8988T (cell line): ENCODE measurements at regions not wholly inside any gene's neighbourhood (a gene's known extent, or its start where the extent isn't known, plus 50 kb on each side); places are given as distances from the start of the nearest gene placed in this dataset.

Experiments
- DNase-seq: peaks from one replicate; pipeline ENCODE4 v3.0.0; 2011

GRCh38 chr9:23464275-23464674 lies 361.8 kb downstream of the ELAVL2 start:
- no peak for DNase-seq

GRCh38 chr9:23467276-23467675 lies 358.8 kb downstream of the ELAVL2 start:
- DNase-seq = no peak

- DNase-seq = no peak
Observed at GRCh38 chr9:23477908-23478307, 348.1 kb downstream of the ELAVL2 start.

GRCh38 chr9:23483566-23483965 lies 342.5 kb downstream of the ELAVL2 start:
- DNase-seq = no peak

GRCh38 chr9:23492126-23493002 lies 333.7 kb downstream of the ELAVL2 start:
- DNase-seq = peak; percentile 7

- DNase-seq = no peak
Observed at GRCh38 chr9:23493219-23493618, 332.8 kb downstream of the ELAVL2 start.

- no peak for DNase-seq
Observed at GRCh38 chr9:23496489-23497136, 329.4 kb downstream of the ELAVL2 start.

GRCh38 chr9:23497137-23497504 lies 328.9 kb downstream of the ELAVL2 start:
- DNase-seq = no peak

- DNase-seq = no peak
Observed at GRCh38 chr9:23502004-23502403, 324.0 kb downstream of the ELAVL2 start.

GRCh38 chr9:23522952-23523351 lies 303.1 kb downstream of the ELAVL2 start:
- no peak for DNase-seq

GRCh38 chr9:23524607-23525155 lies 301.4 kb downstream of the ELAVL2 start:
- no peak for DNase-seq

- no peak for DNase-seq
Observed at GRCh38 chr9:23526806-23527205, 299.2 kb downstream of the ELAVL2 start.

- no peak for DNase-seq
Observed at GRCh38 chr9:23532282-23532681, 293.8 kb downstream of the ELAVL2 start.

GRCh38 chr9:23537192-23538066 lies 288.6 kb downstream of the ELAVL2 start:
- DNase-seq = no peak

- DNase-seq = no peak
Observed at GRCh38 chr9:23538067-23538402, 288.0 kb downstream of the ELAVL2 start.

GRCh38 chr9:23538461-23539003 lies 287.5 kb downstream of the ELAVL2 start:
- DNase-seq = no peak

- DNase-seq = no peak
Observed at GRCh38 chr9:23539311-23539710, 286.7 kb downstream of the ELAVL2 start.

GRCh38 chr9:23541976-23542375 lies 284.1 kb downstream of the ELAVL2 start:
- DNase-seq = no peak

- no peak for DNase-seq
Observed at GRCh38 chr9:23542438-23542837, 283.6 kb downstream of the ELAVL2 start.

GRCh38 chr9:23542927-23543326 lies 283.1 kb downstream of the ELAVL2 start:
- no peak for DNase-seq

GRCh38 chr9:23543419-23543818 lies 282.6 kb downstream of the ELAVL2 start:
- no peak for DNase-seq

GRCh38 chr9:23545728-23546127 lies 280.3 kb downstream of the ELAVL2 start:
- DNase-seq = no peak

- DNase-seq = no peak
Observed at GRCh38 chr9:23551311-23551721, 274.7 kb downstream of the ELAVL2 start.
